ENCODE measurements at regions not wholly inside any gene's neighbourhood (a gene's known extent, or its start where the extent isn't known, plus 50 kb on each side); places are given as distances from the start of the nearest gene placed in this dataset.
A peak's percentile ranks its signal among the peaks of the same experiment; 100 is the strongest.

DNA sequence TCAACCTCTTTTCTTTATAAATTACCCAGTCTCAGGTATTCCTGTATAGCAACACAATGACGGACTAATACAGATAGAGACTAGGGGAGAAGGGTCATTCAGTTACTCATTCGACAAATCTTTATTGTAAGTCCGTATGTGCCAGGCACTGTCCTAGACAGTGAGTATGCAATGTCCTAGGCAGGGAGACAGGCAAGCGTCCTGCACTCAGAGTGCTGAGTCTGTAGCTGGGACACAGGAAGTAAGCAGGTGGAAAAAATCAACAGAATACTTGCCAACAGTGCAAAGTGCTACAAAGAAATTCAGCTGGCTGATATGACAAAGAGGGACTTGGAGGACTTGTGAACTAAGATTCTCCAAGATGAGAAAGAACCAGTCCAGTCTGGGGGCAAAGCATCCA, 92.2 kb upstream of the ZBTB40 start:
- Histone ChIP-seq H3K27me3 (no peaks in the 10 kb centered on the region), H3K27ac (no peak overlapping the region), H4K20me1 (ENCODE audit: low read depth) (no peaks in the 10 kb centered on the region), H3K4me1 (no peaks in the 10 kb centered on the region), H3K79me2 (ENCODE audit: low read depth) (no peaks in the 10 kb centered on the region), H3K4me3 (no peak overlapping the region), H3K9me3 (ENCODE audit: low read depth) (no peaks in the 10 kb centered on the region), H3F3A (ENCODE audit: low read depth) (no peaks in the 10 kb centered on the region), H3K9ac (no peak overlapping the region), H3K4me2 (no peak overlapping the region), H3K36me3 (no peaks in the 10 kb centered on the region), H2AFZ (replicated peaks) (no peak overlapping the region)
- Mint-ChIP-seq H3K27me3 (ENCODE audit: insufficient read depth, low read depth) (peaks cover 15% of the 10 kb centered on the region), H3K4me1 (peaks cover 19% of the 10 kb centered on the region), H3K4me3 (no peak overlapping the region), H3K27ac (no peak overlapping the region), H3K36me3 (no peaks in the 10 kb centered on the region), H3K9me3 (peaks cover 6% of the 10 kb centered on the region)
- TF ChIP-seq, protein P1, sequence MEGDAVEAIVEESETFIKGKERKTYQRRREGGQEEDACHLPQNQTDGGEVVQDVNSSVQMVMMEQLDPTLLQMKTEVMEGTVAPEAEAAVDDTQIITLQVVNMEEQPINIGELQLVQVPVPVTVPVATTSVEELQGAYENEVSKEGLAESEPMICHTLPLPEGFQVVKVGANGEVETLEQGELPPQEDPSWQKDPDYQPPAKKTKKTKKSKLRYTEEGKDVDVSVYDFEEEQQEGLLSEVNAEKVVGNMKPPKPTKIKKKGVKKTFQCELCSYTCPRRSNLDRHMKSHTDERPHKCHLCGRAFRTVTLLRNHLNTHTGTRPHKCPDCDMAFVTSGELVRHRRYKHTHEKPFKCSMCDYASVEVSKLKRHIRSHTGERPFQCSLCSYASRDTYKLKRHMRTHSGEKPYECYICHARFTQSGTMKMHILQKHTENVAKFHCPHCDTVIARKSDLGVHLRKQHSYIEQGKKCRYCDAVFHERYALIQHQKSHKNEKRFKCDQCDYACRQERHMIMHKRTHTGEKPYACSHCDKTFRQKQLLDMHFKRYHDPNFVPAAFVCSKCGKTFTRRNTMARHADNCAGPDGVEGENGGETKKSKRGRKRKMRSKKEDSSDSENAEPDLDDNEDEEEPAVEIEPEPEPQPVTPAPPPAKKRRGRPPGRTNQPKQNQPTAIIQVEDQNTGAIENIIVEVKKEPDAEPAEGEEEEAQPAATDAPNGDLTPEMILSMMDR (IDR thresholded peaks at IDR 0.05), result no peak
- no peak for TF ChIP-seq EZH2phosphoT487 (IDR thresholded peaks at IDR 0.05)
- no peak for TF ChIP-seq EZH2 (IDR thresholded peaks at IDR 0.05)
- DNase-seq (ENCODE audit: low spot score), result no peak

- Histone ChIP-seq H3K4me2 (no peak overlapping the region), H3K27me3 (peaks cover 10% of the 10 kb centered on the region), H3K4me3 (no peak overlapping the region), H3K4me1 (no peaks in the 10 kb centered on the region), H3K79me2 (ENCODE audit: low read depth) (no peaks in the 10 kb centered on the region), H3K9me3 (ENCODE audit: low read depth) (no peaks in the 10 kb centered on the region), H3F3A (ENCODE audit: low read depth) (no peaks in the 10 kb centered on the region), H3K9ac (no peak overlapping the region), H3K36me3 (no peaks in the 10 kb centered on the region), H2AFZ (replicated peaks) (no peak overlapping the region), H4K20me1 (ENCODE audit: low read depth) (no peaks in the 10 kb centered on the region), H3K27ac (no peak overlapping the region)
- no peaks in the 10 kb centered on the region for H3K36me3 Mint-ChIP-seq
- peaks cover 8% of the 10 kb centered on the region for H3K27me3 Mint-ChIP-seq (ENCODE audit: insufficient read depth, low read depth)
- DNase-seq (ENCODE audit: low spot score), result no peak
- no peak overlapping the region for H3K27ac Mint-ChIP-seq
- no peak overlapping the region for H3K4me3 Mint-ChIP-seq
- peaks cover 6% of the 10 kb centered on the region for H3K9me3 Mint-ChIP-seq
- peaks cover 26% of the 10 kb centered on the region for H3K4me1 Mint-ChIP-seq
- TF ChIP-seq EZH2 (IDR thresholded peaks at IDR 0.05) (no peak), EZH2phosphoT487 (IDR thresholded peaks at IDR 0.05) (no peak)
- TF ChIP-seq, protein P1 (IDR thresholded peaks at IDR 0.05), result no peak
These were observed 88.8 kb upstream of the ZBTB40 start for GRCh38 chr1:22362626-22363402.

GRCh38 chr1:22363403-22364325, 88.0 kb upstream of the ZBTB40 start:
- H3K79me2 ChIP-seq (ENCODE audit: low read depth), result no peaks in the 10 kb centered on the region
- Mint-ChIP-seq H3K4me3 (no peak overlapping the region), H3K4me1 (peaks cover 26% of the 10 kb centered on the region), H3K27ac (peak overlapping the region; percentile 30), H3K27me3 (ENCODE audit: insufficient read depth, low read depth) (peaks cover 3% of the 10 kb centered on the region), H3K9me3 (peaks cover 2% of the 10 kb centered on the region), H3K36me3 (no peaks in the 10 kb centered on the region)
- H3K4me1 ChIP-seq, result no peaks in the 10 kb centered on the region
- no peak overlapping the region for H3K4me3 ChIP-seq
- H2AFZ ChIP-seq (replicated peaks), result no peak overlapping the region
- H3K9me3 ChIP-seq (ENCODE audit: low read depth), result no peaks in the 10 kb centered on the region
- H3F3A ChIP-seq (ENCODE audit: low read depth), result no peaks in the 10 kb centered on the region
- H3K36me3 ChIP-seq, result no peaks in the 10 kb centered on the region
- no peak overlapping the region for H3K27ac ChIP-seq
- no peak overlapping the region for H3K4me2 ChIP-seq
- H3K9ac ChIP-seq, result no peak overlapping the region
- DNase-seq (ENCODE audit: low spot score), result no peak
- H4K20me1 ChIP-seq (ENCODE audit: low read depth), result no peaks in the 10 kb centered on the region
- no peak for TF ChIP-seq EZH2phosphoT487 (IDR thresholded peaks at IDR 0.05)
- TF ChIP-seq, protein P1 (IDR thresholded peaks at IDR 0.05), result no peak
- TF ChIP-seq EZH2 (IDR thresholded peaks at IDR 0.05), result no peak
- H3K27me3 ChIP-seq, result peaks cover 15% of the 10 kb centered on the region

All from neural progenitor cell (in vitro differentiated cells).